GM21529 (cell line): ENCODE measurements at regions not wholly inside any gene's neighbourhood (a gene's known extent, or its start where the extent isn't known, plus 50 kb on each side); places are given as distances from the start of the nearest gene placed in this dataset.
A peak's percentile ranks its signal among the peaks of the same experiment; 100 is the strongest.

Experiments used
- ATAC-seq: cut with Tn5 transposase; IDR thresholded peaks from one replicate; pipeline ENCODE4 v1.9.1; 2021; ENCODE audit not compliant: unreplicated experiment

GRCh38 chr11:29368126-29368525 is 648.7 kb downstream of the KCNA4 start:
- ATAC-seq, result no peak

GRCh38 chr11:29364006-29364405 is 652.8 kb downstream of the KCNA4 start:
- ATAC-seq, result no peak

GRCh38 chr11:29361369-29361768 is 655.5 kb downstream of the KCNA4 start:
- ATAC-seq, result no peak

- ATAC-seq, result no peak
Observed at GRCh38 chr11:29353833-29354232, 663.0 kb downstream of the KCNA4 start.

- ATAC-seq, result no peak
Observed at GRCh38 chr11:29352273-29352795, 664.5 kb downstream of the KCNA4 start.

- ATAC-seq, result no peak
Observed at GRCh38 chr11:29351301-29351873, 665.4 kb downstream of the KCNA4 start.

GRCh38 chr11:29343465-29344333 is 673.1 kb downstream of the KCNA4 start:
- peak; percentile 99 for ATAC-seq

GRCh38 chr11:29336727-29337575 is 679.9 kb downstream of the KCNA4 start:
- ATAC-seq, result no peak

GRCh38 chr11:29334776-29335130 is 682.1 kb downstream of the KCNA4 start:
- ATAC-seq, result no peak

GRCh38 chr11:29333993-29334775 is 682.6 kb downstream of the KCNA4 start:
- peak; percentile 91 for ATAC-seq

GRCh38 chr11:29331451-29332010 is 685.3 kb downstream of the KCNA4 start:
- no peak for ATAC-seq

GRCh38 chr11:29328961-29329441 is 687.8 kb downstream of the KCNA4 start:
- ATAC-seq, result no peak

- ATAC-seq, result no peak
Observed at GRCh38 chr11:29327891-29328290, 688.9 kb downstream of the KCNA4 start.

GRCh38 chr11:29326757-29327156 is 690.1 kb downstream of the KCNA4 start:
- no peak for ATAC-seq

- no peak for ATAC-seq
Observed at GRCh38 chr11:29324328-29324727, 692.5 kb downstream of the KCNA4 start.

- ATAC-seq, result no peak
Observed at GRCh38 chr11:29321293-29322132, 695.3 kb downstream of the KCNA4 start.

- ATAC-seq, result no peak
Observed at GRCh38 chr11:29320196-29320595, 696.6 kb downstream of the KCNA4 start.

- ATAC-seq, result no peak
Observed at GRCh38 chr11:29319210-29319609, 697.6 kb downstream of the KCNA4 start.

GRCh38 chr11:29318134-29318845 is 698.5 kb downstream of the KCNA4 start:
- ATAC-seq, result no peak
